Uterus (tissue), 2 donors: ENCODE measurements at regions not wholly inside any gene's neighbourhood (a gene's known extent, or its start where the extent isn't known, plus 50 kb on each side); places are given as distances from the start of the nearest gene placed in this dataset.

Experiments used
- POLR2A ChIP-seq, 2 donors: fragments of 450-650 bp; IDR thresholded peaks; one replicate each; pipeline ENCODE4 v1.6.1; 2016; ENCODE audit warnings: antibody characterized with exemption in 2 of 2, mild to moderate bottlenecking in 1 of 2, moderate library complexity in 1 of 2
- TF ChIP-seq, protein P1 (sequence below), 4 experiments: fragments of 200-600 bp in 2 of 4; fragments of 450-650 bp in 2 of 4; sonication (generic) in 2 of 4; IDR thresholded peaks; one replicate each; pipeline ENCODE4 v1.5.1; 2016 to 2019; ENCODE audit warnings: antibody characterized with exemption in 4 of 4, mild to moderate bottlenecking in 2 of 4, moderate library complexity in 1 of 4

GRCh38 chr18:41418598-41418997, 536.4 kb upstream of the PIK3C3 start:
- TF ChIP-seq, protein P1, sequence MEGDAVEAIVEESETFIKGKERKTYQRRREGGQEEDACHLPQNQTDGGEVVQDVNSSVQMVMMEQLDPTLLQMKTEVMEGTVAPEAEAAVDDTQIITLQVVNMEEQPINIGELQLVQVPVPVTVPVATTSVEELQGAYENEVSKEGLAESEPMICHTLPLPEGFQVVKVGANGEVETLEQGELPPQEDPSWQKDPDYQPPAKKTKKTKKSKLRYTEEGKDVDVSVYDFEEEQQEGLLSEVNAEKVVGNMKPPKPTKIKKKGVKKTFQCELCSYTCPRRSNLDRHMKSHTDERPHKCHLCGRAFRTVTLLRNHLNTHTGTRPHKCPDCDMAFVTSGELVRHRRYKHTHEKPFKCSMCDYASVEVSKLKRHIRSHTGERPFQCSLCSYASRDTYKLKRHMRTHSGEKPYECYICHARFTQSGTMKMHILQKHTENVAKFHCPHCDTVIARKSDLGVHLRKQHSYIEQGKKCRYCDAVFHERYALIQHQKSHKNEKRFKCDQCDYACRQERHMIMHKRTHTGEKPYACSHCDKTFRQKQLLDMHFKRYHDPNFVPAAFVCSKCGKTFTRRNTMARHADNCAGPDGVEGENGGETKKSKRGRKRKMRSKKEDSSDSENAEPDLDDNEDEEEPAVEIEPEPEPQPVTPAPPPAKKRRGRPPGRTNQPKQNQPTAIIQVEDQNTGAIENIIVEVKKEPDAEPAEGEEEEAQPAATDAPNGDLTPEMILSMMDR (IDR thresholded peaks at IDR 0.05): no peak
- no peak for TF ChIP-seq POLR2A (IDR thresholded peaks at IDR 0.05)
